IMR-90 (cell line): ENCODE measurements at regions not wholly inside any gene's neighbourhood (a gene's known extent, or its start where the extent isn't known, plus 50 kb on each side); places are given as distances from the start of the nearest gene placed in this dataset.

Experiments
- CEBPB ChIP-seq: IDR thresholded peaks from 2 replicates; pipeline ENCODE4 v1.6.1; 2012; ENCODE audit warnings: low read depth, low read length, improper control_type of control experiment
- CHD1 ChIP-seq: IDR thresholded peaks from 2 replicates; pipeline ENCODE4 v1.6.1; 2012; ENCODE audit warnings: low read depth, low read length, improper control_type of control experiment
- FOS ChIP-seq: fragments of 150-350 bp; IDR thresholded peaks from 2 replicates; pipeline ENCODE4 v1.6.1; 2016; ENCODE audit warnings: low read depth, low read length
- MAFK ChIP-seq: IDR thresholded peaks from 2 replicates; pipeline ENCODE4 v1.6.1; 2012; ENCODE audit warnings: low read depth, low read length, improper control_type of control experiment
- MXI1 ChIP-seq: IDR thresholded peaks from 2 replicates; pipeline ENCODE4 v1.6.1; 2012; ENCODE audit warnings: low read depth, mild to moderate bottlenecking, low read length, moderate library complexity, borderline replicate concordance
- POLR2A ChIP-seq: IDR thresholded peaks from 2 replicates; pipeline ENCODE4 v1.6.1; 2012; ENCODE audit warnings: mild to moderate bottlenecking, low read depth, low read length
- RCOR1 ChIP-seq: IDR thresholded peaks from 2 replicates; pipeline ENCODE4 v1.6.1; 2012; ENCODE audit warnings: mild to moderate bottlenecking, low read length, improper control_type of control experiment; ENCODE audit not compliant: insufficient replicate concordance
- SMC3 ChIP-seq: fragments of 150-350 bp; IDR thresholded peaks from 2 replicates; pipeline ENCODE4 v1.6.1; 2016; ENCODE audit warnings: low read depth, mild to moderate bottlenecking, antibody characterized with exemption, low read length, moderate library complexity
- TF ChIP-seq, protein P1 (sequence below): conservative IDR thresholded peaks from 2 replicates; pipeline ENCODE4 v1.5.1; 2012; ENCODE audit warnings: mild to moderate bottlenecking, low read depth, low read length, improper control_type of control experiment
- TF ChIP-seq, protein P2 (sequence below): fragments of 150-350 bp; IDR thresholded peaks from 2 replicates; pipeline ENCODE4 v1.6.1; 2017; ENCODE audit warnings: mild to moderate bottlenecking, antibody characterized with exemption, low read length, low read depth

DNA sequence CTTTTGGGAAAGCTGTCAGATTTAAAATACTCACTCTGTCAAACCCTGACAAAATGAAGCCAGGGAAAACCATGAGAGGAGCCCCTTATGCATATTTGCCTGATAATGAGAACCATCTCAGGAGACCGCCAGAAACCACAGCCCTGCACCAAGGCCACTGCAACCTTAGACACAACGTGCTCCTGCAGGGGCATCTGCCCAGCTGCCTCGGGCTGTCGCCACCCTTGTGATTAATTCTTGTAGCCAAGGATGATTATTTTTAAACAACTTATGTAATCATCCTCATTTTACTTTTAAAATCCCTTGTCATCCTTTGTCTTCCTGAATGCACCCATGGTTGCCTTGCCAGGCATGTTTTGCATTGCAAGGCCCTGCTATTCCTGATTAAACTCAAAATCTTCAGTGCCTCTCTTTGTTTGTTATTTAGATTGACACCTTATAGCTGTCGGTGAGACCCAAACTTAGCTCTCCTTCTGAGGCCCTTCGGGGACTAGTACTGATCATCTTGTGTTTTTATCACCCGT, 766.4 kb upstream of the TMEM132C start:
- TF ChIP-seq, protein P1, sequence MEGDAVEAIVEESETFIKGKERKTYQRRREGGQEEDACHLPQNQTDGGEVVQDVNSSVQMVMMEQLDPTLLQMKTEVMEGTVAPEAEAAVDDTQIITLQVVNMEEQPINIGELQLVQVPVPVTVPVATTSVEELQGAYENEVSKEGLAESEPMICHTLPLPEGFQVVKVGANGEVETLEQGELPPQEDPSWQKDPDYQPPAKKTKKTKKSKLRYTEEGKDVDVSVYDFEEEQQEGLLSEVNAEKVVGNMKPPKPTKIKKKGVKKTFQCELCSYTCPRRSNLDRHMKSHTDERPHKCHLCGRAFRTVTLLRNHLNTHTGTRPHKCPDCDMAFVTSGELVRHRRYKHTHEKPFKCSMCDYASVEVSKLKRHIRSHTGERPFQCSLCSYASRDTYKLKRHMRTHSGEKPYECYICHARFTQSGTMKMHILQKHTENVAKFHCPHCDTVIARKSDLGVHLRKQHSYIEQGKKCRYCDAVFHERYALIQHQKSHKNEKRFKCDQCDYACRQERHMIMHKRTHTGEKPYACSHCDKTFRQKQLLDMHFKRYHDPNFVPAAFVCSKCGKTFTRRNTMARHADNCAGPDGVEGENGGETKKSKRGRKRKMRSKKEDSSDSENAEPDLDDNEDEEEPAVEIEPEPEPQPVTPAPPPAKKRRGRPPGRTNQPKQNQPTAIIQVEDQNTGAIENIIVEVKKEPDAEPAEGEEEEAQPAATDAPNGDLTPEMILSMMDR = no peak
- TF ChIP-seq CEBPB (no peak), RCOR1 (no peak), CHD1 (no peak), POLR2A (no peak), SMC3 (no peak), MAFK (no peak), MXI1 (no peak), FOS (no peak)
- TF ChIP-seq, protein P2, sequence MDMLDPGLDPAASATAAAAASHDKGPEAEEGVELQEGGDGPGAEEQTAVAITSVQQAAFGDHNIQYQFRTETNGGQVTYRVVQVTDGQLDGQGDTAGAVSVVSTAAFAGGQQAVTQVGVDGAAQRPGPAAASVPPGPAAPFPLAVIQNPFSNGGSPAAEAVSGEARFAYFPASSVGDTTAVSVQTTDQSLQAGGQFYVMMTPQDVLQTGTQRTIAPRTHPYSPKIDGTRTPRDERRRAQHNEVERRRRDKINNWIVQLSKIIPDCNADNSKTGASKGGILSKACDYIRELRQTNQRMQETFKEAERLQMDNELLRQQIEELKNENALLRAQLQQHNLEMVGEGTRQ = no peak
